Liver (tissue), 3 donors: ENCODE measurements at regions not wholly inside any gene's neighbourhood (a gene's known extent, or its start where the extent isn't known, plus 50 kb on each side); places are given as distances from the start of the nearest gene placed in this dataset.

ENCODE experiments used
- FOXA1 ChIP-seq: IDR thresholded peaks from 2 replicates; pipeline ENCODE4 v1.6.1; 2016; ENCODE audit warnings: antibody characterized with exemption
- FOXA2 ChIP-seq: IDR thresholded peaks from 2 replicates; pipeline ENCODE4 v1.6.1; 2016; ENCODE audit warnings: antibody characterized with exemption
- HNF4G ChIP-seq: IDR thresholded peaks from 2 replicates; pipeline ENCODE4 v1.6.1; 2016; ENCODE audit warnings: antibody characterized with exemption
- NR2F2 ChIP-seq: IDR thresholded peaks from 2 replicates; pipeline ENCODE4 v1.6.1; 2016; ENCODE audit warnings: antibody characterized with exemption
- RXRA ChIP-seq, 2 donors: IDR thresholded peaks; 2 replicates each; pipeline ENCODE4 v1.6.1; 2017 to 2018; ENCODE audit warnings: antibody characterized with exemption in 2 of 2, mild to moderate bottlenecking in 1 of 2
- SP1 ChIP-seq: IDR thresholded peaks from 2 replicates; pipeline ENCODE4 v1.6.1; 2018; ENCODE audit warnings: antibody characterized with exemption, mild to moderate bottlenecking
- TAF1 ChIP-seq: conservative IDR thresholded peaks from 2 replicates; pipeline ENCODE4 v1.6.1; 2016; ENCODE audit warnings: antibody characterized with exemption, mild to moderate bottlenecking
- YY1 ChIP-seq: IDR thresholded peaks from 2 replicates; pipeline ENCODE4 v1.6.1; 2016; ENCODE audit warnings: antibody characterized with exemption, mild to moderate bottlenecking
- TF ChIP-seq, protein P1 (sequence below): fragments of 150-350 bp; IDR thresholded peaks from 2 replicates; pipeline ENCODE4 v1.5.1; 2017; ENCODE audit warnings: improper control_type of control experiment, low read depth, low read length; ENCODE audit not compliant: missing input control
- TF ChIP-seq, protein P2 (sequence below): IDR thresholded peaks from 2 replicates; pipeline ENCODE4 v1.6.1; 2016; ENCODE audit warnings: antibody characterized with exemption
- TF ChIP-seq, protein P3 (sequence below): IDR thresholded peaks from 2 replicates; pipeline ENCODE4 v1.6.1; 2016; ENCODE audit warnings: antibody characterized with exemption
- donor health status: healthy.
- donor health status: healthy.

DNA sequence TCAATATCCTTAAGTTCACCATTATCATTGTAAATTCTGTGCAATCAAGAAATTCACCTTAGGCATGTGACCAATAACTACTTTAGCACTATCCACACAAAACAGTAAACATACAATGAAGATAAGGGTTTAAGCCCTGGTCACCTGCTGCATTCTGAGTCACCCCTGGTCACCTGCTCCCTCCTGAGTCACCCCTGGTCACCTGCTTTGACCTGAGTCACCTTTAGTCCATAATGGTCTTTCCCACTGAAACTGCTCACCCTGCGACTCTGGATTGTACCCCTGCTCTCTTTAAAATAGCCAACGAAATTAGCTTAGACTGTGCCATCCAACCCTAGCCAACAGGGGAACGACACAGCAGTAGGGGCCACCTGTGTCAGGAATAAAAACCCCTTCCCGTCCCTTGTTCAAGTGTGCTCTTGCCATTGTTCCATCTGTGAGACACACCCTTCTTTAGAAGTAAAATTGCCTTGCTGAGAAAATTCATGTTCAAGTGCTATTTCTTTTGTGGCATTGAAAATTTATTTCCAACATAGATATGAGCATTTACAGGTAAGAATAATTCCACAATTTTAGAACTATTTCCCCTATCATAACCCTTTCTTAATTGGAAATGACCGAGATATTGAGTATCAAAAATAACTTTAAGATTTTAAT is 902.8 kb downstream of the DSC3 start:
- TF ChIP-seq, protein P1, sequence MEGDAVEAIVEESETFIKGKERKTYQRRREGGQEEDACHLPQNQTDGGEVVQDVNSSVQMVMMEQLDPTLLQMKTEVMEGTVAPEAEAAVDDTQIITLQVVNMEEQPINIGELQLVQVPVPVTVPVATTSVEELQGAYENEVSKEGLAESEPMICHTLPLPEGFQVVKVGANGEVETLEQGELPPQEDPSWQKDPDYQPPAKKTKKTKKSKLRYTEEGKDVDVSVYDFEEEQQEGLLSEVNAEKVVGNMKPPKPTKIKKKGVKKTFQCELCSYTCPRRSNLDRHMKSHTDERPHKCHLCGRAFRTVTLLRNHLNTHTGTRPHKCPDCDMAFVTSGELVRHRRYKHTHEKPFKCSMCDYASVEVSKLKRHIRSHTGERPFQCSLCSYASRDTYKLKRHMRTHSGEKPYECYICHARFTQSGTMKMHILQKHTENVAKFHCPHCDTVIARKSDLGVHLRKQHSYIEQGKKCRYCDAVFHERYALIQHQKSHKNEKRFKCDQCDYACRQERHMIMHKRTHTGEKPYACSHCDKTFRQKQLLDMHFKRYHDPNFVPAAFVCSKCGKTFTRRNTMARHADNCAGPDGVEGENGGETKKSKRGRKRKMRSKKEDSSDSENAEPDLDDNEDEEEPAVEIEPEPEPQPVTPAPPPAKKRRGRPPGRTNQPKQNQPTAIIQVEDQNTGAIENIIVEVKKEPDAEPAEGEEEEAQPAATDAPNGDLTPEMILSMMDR, result no peak
- TF ChIP-seq, protein P2, sequence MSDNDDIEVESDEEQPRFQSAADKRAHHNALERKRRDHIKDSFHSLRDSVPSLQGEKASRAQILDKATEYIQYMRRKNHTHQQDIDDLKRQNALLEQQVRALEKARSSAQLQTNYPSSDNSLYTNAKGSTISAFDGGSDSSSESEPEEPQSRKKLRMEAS, result no peak
- TF ChIP-seq, protein P3, sequence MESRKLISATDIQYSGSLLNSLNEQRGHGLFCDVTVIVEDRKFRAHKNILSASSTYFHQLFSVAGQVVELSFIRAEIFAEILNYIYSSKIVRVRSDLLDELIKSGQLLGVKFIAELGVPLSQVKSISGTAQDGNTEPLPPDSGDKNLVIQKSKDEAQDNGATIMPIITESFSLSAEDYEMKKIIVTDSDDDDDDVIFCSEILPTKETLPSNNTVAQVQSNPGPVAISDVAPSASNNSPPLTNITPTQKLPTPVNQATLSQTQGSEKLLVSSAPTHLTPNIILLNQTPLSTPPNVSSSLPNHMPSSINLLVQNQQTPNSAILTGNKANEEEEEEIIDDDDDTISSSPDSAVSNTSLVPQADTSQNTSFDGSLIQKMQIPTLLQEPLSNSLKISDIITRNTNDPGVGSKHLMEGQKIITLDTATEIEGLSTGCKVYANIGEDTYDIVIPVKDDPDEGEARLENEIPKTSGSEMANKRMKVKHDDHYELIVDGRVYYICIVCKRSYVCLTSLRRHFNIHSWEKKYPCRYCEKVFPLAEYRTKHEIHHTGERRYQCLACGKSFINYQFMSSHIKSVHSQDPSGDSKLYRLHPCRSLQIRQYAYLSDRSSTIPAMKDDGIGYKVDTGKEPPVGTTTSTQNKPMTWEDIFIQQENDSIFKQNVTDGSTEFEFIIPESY, result no peak
- TF ChIP-seq SP1, result no peak
- no peak for TF ChIP-seq NR2F2
- no peak for TF ChIP-seq HNF4G
- TF ChIP-seq FOXA2, result no peak
- no peak for TF ChIP-seq FOXA1
- TF ChIP-seq TAF1, result no peak
- TF ChIP-seq YY1, result no peak
- TF ChIP-seq RXRA (IDR thresholded peaks at IDR 0.05), result no peak
